HEK293T (cell line): ENCODE measurements at regions not wholly inside any gene's neighbourhood (a gene's known extent, or its start where the extent isn't known, plus 50 kb on each side); places are given as distances from the start of the nearest gene placed in this dataset.

Experiments used
- CTCF ChIA-PET: fragments of 350-600 bp; formaldehyde crosslinking; extraction: SDS; loops from one replicate; lab custom pipeline; 2021; ENCODE audit warnings: antibody characterized with exemption, inconsistent platforms; lab: Yijun Ruan, JAX
- POLR2A ChIA-PET: fragments of 350-600 bp; formaldehyde crosslinking; extraction: SDS; loops from one replicate; lab custom pipeline; 2020; ENCODE audit warnings: antibody characterized with exemption, inconsistent platforms; lab: Yijun Ruan, JAX
- DNase-seq: peaks from one replicate; pipeline ENCODE4 v3.0.0; 2012; ENCODE audit warnings: mixed read lengths; ENCODE audit errors: extremely low spot score
- ARNT ChIP-seq: fragments of 450-650 bp; IDR thresholded peaks from 2 replicates; pipeline ENCODE4 v1.6.1; 2017; ENCODE audit warnings: mild to moderate bottlenecking
- BHLHE40 ChIP-seq: fragments of 450-650 bp; IDR thresholded peaks from 2 replicates; pipeline ENCODE4 v1.6.1; 2016; ENCODE audit warnings: mild to moderate bottlenecking, moderate library complexity, borderline replicate concordance
- CTBP1 ChIP-seq: fragments of 450-650 bp; IDR thresholded peaks from 2 replicates; pipeline ENCODE4 v1.6.1; 2016; ENCODE audit warnings: borderline replicate concordance
- ELF4 ChIP-seq: fragments of 450-650 bp; IDR thresholded peaks from 2 replicates; pipeline ENCODE4 v1.6.1; 2017; ENCODE audit warnings: antibody characterized with exemption
- FOXA1 ChIP-seq: fragments of 450-650 bp; IDR thresholded peaks from 2 replicates; pipeline ENCODE4 v1.6.1; 2016; ENCODE audit warnings: mild to moderate bottlenecking
- FOXK2 ChIP-seq: fragments of 450-650 bp; IDR thresholded peaks from 2 replicates; pipeline ENCODE4 v1.6.1; 2016; ENCODE audit warnings: mild to moderate bottlenecking
- FOXM1 ChIP-seq: fragments of 450-650 bp; IDR thresholded peaks from 2 replicates; pipeline ENCODE4 v1.6.1; 2017; ENCODE audit warnings: mild to moderate bottlenecking, borderline replicate concordance
- HDGF ChIP-seq: fragments of 450-650 bp; IDR thresholded peaks from 2 replicates; pipeline ENCODE4 v1.6.1; 2017; ENCODE audit warnings: antibody characterized with exemption, borderline replicate concordance
- L3MBTL2 ChIP-seq: fragments of 450-650 bp; conservative IDR thresholded peaks from 2 replicates; pipeline ENCODE4 v1.6.1; 2016; ENCODE audit warnings: mild to moderate bottlenecking
- LEF1 ChIP-seq: fragments of 450-650 bp; IDR thresholded peaks from 2 replicates; pipeline ENCODE4 v1.6.1; 2017; ENCODE audit warnings: mild to moderate bottlenecking, borderline replicate concordance
- NFRKB ChIP-seq: fragments of 450-650 bp; IDR thresholded peaks from 2 replicates; pipeline ENCODE4 v1.6.1; 2016; ENCODE audit warnings: mild to moderate bottlenecking, moderate library complexity
- PKNOX1 ChIP-seq: fragments of 450-650 bp; IDR thresholded peaks from 2 replicates; pipeline ENCODE4 v1.6.1; 2016
- SP1 ChIP-seq: fragments of 450-650 bp; IDR thresholded peaks from 2 replicates; pipeline ENCODE4 v1.6.1; 2017
- SUZ12 ChIP-seq: fragments of 450-650 bp; IDR thresholded peaks from 2 replicates; pipeline ENCODE4 v1.6.1; 2016; ENCODE audit warnings: mild to moderate bottlenecking
- TARDBP ChIP-seq: fragments of 450-650 bp; IDR thresholded peaks from 2 replicates; pipeline ENCODE4 v1.6.1; 2016
- ZNF384 ChIP-seq: fragments of 450-650 bp; IDR thresholded peaks from 2 replicates; pipeline ENCODE4 v1.6.1; 2016

DNA sequence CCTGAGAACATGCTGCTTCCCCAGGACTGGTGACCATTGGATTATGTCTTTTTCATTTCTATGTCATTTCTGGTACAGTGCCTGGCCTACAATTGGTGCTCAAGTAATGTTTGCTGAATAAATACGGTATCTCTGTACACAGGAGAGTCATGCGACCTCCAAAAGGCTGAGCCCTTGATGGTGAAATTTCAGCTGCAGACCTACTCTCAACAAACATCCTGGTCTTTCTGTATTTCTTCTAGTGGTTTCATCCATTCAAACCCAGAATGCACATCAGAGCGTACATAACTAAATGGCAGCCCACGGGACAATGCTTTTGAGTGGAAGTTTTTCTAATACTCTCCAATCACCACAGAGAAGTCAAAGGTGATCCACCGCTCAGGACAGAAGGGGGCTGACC lies 62.6 kb upstream of the RPS23 start:
- TF ChIP-seq PKNOX1 (no peak), TARDBP (no peak), ELF4 (no peak), NFRKB (no peak), HDGF (no peak), ARNT (no peak), L3MBTL2 (no peak), FOXA1 (no peak), CTBP1 (no peak), ZNF384 (no peak), FOXK2 (no peak), SUZ12 (no peak), LEF1 (no peak)
- CTCF ChIA-PET: no interaction called here
- no peak for DNase-seq
- POLR2A ChIA-PET: no interaction called here

DNA sequence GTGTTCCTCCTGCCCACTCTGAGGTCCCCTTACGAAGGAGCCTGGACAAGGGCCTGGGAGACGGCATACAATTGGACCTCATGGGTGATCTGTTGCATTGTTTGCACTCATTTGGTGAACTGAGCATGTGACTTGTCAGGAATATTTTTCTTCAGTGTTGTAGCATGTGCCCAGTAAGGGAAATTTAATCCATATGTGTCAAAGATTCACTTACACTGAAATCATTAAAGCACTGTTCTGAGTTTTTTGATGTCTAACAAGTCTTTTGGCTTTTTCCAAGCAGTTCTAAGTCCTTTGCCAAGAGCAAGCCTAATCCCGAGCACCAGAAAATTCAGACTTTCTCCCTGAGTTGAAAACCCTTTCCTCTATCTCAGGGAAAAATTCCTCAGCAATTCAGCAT lies 61.6 kb upstream of the RPS23 start:
- no peak for TF ChIP-seq ELF4
- TF ChIP-seq LEF1: no peak

DNA sequence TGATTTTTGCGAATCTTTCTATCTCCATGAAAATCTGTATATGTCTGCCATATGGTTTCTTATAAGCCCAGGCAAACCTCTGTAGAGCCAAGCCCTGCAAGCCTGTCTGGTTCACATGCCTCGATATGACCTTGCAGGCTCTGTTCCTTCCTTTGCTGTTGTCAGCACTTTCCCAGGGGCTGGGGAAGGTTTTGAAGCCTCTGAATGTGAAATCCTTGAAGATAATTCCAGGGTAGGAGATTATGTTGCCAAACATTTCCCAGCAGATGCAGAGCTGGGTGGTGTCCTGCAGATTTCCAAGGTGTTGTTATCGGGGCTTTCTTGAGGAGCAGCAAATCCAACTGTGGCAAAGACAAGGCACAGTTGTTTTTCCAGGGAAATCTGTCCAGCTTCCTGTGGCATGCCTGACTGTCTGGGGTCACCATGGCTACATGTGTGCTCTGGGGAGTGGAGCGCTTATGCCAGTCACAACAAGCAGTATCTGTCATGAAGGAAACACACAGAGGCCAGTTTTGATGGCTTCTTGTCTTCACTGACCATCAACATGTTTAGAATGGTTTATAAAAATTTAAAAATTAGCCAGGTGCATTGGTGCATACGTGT lies 60.7 kb upstream of the RPS23 start:
- no peak for TF ChIP-seq NFRKB
- TF ChIP-seq ELF4: no peak
- no peak for TF ChIP-seq FOXM1
- no peak for TF ChIP-seq TARDBP
- no peak for TF ChIP-seq SP1
- no peak for TF ChIP-seq BHLHE40
- no peak for TF ChIP-seq ARNT
- no peak for TF ChIP-seq L3MBTL2
- no peak for TF ChIP-seq CTBP1
- no peak for TF ChIP-seq ZNF384
- no peak for TF ChIP-seq FOXK2
- no peak for TF ChIP-seq HDGF
- TF ChIP-seq LEF1: no peak
- TF ChIP-seq SUZ12: no peak
- no peak for DNase-seq
- CTCF ChIA-PET: no interaction called here
- POLR2A ChIA-PET: no interaction called here

More for the DNA sequence above, 61.6 kb upstream of the RPS23 start:
- CTCF ChIA-PET: no interaction called here
- POLR2A ChIA-PET: no interaction called here
- no peak for DNase-seq

DNA sequence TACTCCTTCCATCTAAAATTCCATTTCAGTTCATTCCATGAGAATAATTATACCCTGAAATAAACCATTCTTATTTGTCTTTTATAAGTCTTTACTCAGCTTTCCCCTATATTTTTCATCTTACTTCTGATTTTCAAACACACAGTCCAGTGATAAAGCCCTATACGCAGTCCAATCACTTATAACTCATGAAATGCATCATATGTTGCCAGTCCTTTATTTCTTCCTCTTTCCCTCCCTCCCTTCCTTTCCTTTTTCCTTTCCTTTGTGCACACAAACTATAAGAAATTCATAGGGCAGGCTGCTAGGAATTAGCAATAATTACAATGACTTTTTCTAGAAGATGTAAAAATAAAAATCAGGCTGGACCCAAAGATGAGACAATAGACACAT lies 58.8 kb upstream of the RPS23 start:
- CTCF ChIA-PET: interaction anchor here (0.6 kb wide), 1 partner anchor 155 kb away, joined by 3 read pairs; no protein-coding TSS in a partner anchor
- DNase-seq: no peak
- POLR2A ChIA-PET: interaction anchor here (0.8 kb wide), 1 partner anchor 15 kb away, joined by 3 read pairs; no protein-coding TSS in a partner anchor
- TF ChIP-seq BHLHE40 (no peak), HDGF (no peak), ELF4 (no peak), FOXA1 (no peak)

DNA sequence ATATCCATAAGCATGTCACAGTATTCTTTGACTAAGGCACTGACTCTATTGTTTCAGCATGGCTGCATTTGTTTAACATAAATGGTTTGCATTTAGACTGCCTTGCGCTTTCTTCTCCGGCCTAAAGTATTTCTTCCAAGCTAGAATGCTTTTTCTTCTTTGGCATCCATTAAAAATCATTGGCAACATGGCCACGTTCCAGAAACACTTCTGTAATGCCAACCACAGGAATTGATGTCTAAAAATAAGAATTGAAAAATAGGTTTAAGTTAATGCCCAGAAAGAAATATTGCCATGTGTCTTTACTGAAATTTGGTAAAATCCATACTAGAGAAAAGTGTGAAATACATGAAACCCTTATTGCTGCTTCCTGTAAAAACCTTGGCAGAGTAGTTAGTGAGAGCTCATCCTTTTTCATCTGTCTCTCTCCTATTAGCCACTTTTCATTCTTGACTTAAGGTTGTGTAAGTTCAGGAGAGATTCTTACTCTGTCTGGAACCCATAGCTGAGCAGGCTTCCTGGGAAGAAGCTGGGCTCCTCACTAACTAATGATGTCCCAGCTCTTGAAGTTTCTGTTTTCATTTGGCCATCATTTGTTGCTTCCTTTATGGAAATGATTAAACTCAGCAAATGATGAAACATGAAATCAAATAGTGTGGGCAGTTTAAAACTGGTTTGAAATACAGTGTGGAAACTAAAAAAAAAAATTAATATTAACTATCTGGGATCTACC lies 58.2 kb upstream of the RPS23 start:
- DNase-seq: no peak
- no peak for TF ChIP-seq SP1
- TF ChIP-seq HDGF: no peak
- no peak for TF ChIP-seq NFRKB
- no peak for TF ChIP-seq PKNOX1
- no peak for TF ChIP-seq ZNF384
- TF ChIP-seq TARDBP: no peak
- TF ChIP-seq BHLHE40: no peak
- no peak for TF ChIP-seq LEF1
- TF ChIP-seq CTBP1: no peak
- TF ChIP-seq FOXK2: no peak
- no peak for TF ChIP-seq SUZ12
- TF ChIP-seq ELF4: no peak
- no peak for TF ChIP-seq L3MBTL2
- TF ChIP-seq FOXM1: no peak
- ChIA-PET POLR2A (interaction anchor here (0.8 kb wide), 1 partner anchor 14 kb away, joined by 3 read pairs; no protein-coding TSS in a partner anchor), CTCF (interaction anchor here (0.6 kb wide), 1 partner anchor 154 kb away, joined by 3 read pairs; no protein-coding TSS in a partner anchor)

DNA sequence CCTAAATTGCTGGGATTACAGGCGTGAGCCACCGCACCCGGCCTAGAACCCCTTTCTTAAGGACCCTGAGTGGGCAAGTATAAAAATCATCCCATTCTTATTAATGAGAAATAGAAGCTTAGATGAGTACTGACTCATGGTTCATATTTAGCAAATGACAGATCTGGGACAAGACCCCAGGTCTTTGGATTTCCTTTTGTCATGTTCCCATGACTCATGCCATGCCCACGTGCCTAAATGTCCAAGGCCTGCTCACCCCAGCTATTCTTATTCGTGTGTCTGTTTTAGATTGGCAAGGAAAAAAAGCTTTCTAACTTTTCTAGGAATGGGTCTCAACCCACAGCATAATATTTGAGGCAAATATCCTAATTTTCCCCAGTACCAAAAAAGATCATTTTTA lies 57.7 kb upstream of the RPS23 start:
- CTCF ChIA-PET: no interaction called here
- POLR2A ChIA-PET: no interaction called here
- TF ChIP-seq ARNT (no peak), FOXA1 (no peak), TARDBP (no peak), L3MBTL2 (no peak), BHLHE40 (no peak), HDGF (no peak), PKNOX1 (no peak), FOXK2 (no peak)
- no peak for DNase-seq

DNA sequence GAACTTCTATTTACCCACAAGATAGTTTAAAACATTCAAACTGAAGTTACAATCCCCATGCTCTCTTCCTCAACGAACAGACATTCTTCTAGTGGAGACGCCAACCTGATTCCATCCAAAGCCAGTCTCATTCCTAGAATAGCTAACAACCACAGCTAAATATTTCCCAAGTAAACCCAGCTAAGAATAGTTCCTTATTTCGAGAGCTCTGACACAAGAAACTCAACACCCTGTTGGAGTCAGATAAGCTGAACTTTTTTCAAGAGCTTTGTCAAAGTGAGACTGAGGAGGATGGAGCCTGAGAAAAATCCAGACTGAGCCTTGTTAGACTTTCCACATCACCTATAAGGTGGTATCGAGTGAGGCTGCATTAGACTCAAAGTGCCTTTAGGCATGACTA lies 56.7 kb upstream of the RPS23 start:
- DNase-seq: no peak
- TF ChIP-seq CTBP1 (no peak), ZNF384 (no peak), FOXA1 (no peak), LEF1 (no peak), NFRKB (no peak), ELF4 (no peak), TARDBP (no peak), FOXM1 (no peak), BHLHE40 (no peak), ARNT (no peak), FOXK2 (no peak), HDGF (no peak), SP1 (no peak), L3MBTL2 (no peak), PKNOX1 (no peak), SUZ12 (no peak)
- ChIA-PET CTCF (no interaction called here), POLR2A (no interaction called here)
